ENCODE measurements at regions not wholly inside any gene's neighbourhood (a gene's known extent, or its start where the extent isn't known, plus 50 kb on each side); places are given as distances from the start of the nearest gene placed in this dataset.
A peak's percentile ranks its signal among the peaks of the same experiment; 100 is the strongest.

- H3K4me3 ChIP-seq (ENCODE audit: low read depth, low read length): no peak overlapping the region
- TF ChIP-seq POLR2A (IDR thresholded peaks at IDR 0.05; ENCODE audit: extremely low read depth, insufficient read length): no peak
- DNase-seq (ENCODE audit: low read depth): no peak
These were observed 1020.0 kb upstream of the ARRDC3 start for GRCh38 chr5:92402956-92403702.

GRCh38 chr5:92402045-92402444, 1018.9 kb upstream of the ARRDC3 start:
- TF ChIP-seq MAX (IDR thresholded peaks at IDR 0.05; ENCODE audit: low read depth, low read length) (no peak), MYC (IDR thresholded peaks at IDR 0.05; ENCODE audit: low read depth, low read length) (no peak), CTCF (IDR thresholded peaks at IDR 0.05; ENCODE audit: low read depth, low read length) (no peak), POLR2A (IDR thresholded peaks at IDR 0.05; ENCODE audit: extremely low read depth, insufficient read length) (no peak)
- H3K4me3 ChIP-seq (ENCODE audit: low read depth, low read length): no peak overlapping the region
- no peak for DNase-seq (ENCODE audit: low read depth)

- TF ChIP-seq MYC (IDR thresholded peaks at IDR 0.05; ENCODE audit: low read depth, low read length) (no peak), POLR2A (IDR thresholded peaks at IDR 0.05; ENCODE audit: extremely low read depth, insufficient read length) (no peak), MAX (IDR thresholded peaks at IDR 0.05; ENCODE audit: low read depth, low read length) (no peak), CTCF (IDR thresholded peaks at IDR 0.05; ENCODE audit: low read depth, low read length) (no peak)
- DNase-seq (ENCODE audit: low read depth): peak; percentile 1
- no peak overlapping the region for H3K4me3 ChIP-seq (ENCODE audit: low read depth, low read length)
These were observed 1018.4 kb upstream of the ARRDC3 start for GRCh38 chr5:92401492-92401891.

- H3K4me3 ChIP-seq (ENCODE audit: low read depth, low read length): no peak overlapping the region
- no peak for TF ChIP-seq POLR2A (IDR thresholded peaks at IDR 0.05; ENCODE audit: extremely low read depth, insufficient read length)
- no peak for DNase-seq (ENCODE audit: low read depth)
These were observed 1011.8 kb upstream of the ARRDC3 start for GRCh38 chr5:92394936-92395335.

GRCh38 chr5:92390657-92391056, 1007.5 kb upstream of the ARRDC3 start:
- TF ChIP-seq MAX (IDR thresholded peaks at IDR 0.05; ENCODE audit: low read depth, low read length) (no peak), CTCF (IDR thresholded peaks at IDR 0.05; ENCODE audit: low read depth, low read length) (no peak), MYC (IDR thresholded peaks at IDR 0.05; ENCODE audit: low read depth, low read length) (no peak), POLR2A (IDR thresholded peaks at IDR 0.05; ENCODE audit: extremely low read depth, insufficient read length) (no peak)
- no peak for DNase-seq (ENCODE audit: low read depth)
- H3K4me3 ChIP-seq (ENCODE audit: low read depth, low read length): no peak overlapping the region

GRCh38 chr5:92380069-92380770, 997.1 kb upstream of the ARRDC3 start:
- no peak for TF ChIP-seq MAX (IDR thresholded peaks at IDR 0.05; ENCODE audit: low read depth, low read length)
- TF ChIP-seq POLR2A (IDR thresholded peaks at IDR 0.05; ENCODE audit: extremely low read depth, insufficient read length): no peak
- no peak for TF ChIP-seq MYC (IDR thresholded peaks at IDR 0.05; ENCODE audit: low read depth, low read length)
- TF ChIP-seq CTCF (IDR thresholded peaks at IDR 0.05; ENCODE audit: low read depth, low read length): no peak
- H3K4me3 ChIP-seq (ENCODE audit: low read depth, low read length): no peak overlapping the region
- no peak for DNase-seq (ENCODE audit: low read depth)

Measured in NB4 (cell line).